HEK293 (cell line): ENCODE measurements at regions not wholly inside any gene's neighbourhood (a gene's known extent, or its start where the extent isn't known, plus 50 kb on each side); places are given as distances from the start of the nearest gene placed in this dataset.

ENCODE experiments used
- CTCF ChIA-PET: fragments of 350-600 bp; formaldehyde crosslinking; extraction: SDS; loops from one replicate; lab custom pipeline; 2021; ENCODE audit warnings: antibody characterized with exemption; lab: Yijun Ruan, JAX
- POLR2A ChIA-PET: fragments of 300-600 bp; formaldehyde crosslinking; extraction: SDS; loops from one replicate; lab custom pipeline; 2020; ENCODE audit warnings: antibody characterized with exemption, inconsistent platforms; lab: Yijun Ruan, JAX
- H3K27ac ChIP-seq: fragments of 200-500 bp; sonication (Bioruptor generic); 2 replicates; pipeline ENCODE4 v1.5.1; 2014; ENCODE audit warnings: low read depth, low read length, control low read depth, inconsistent platforms; ENCODE audit errors: extremely low read depth
- H3K36me3 ChIP-seq, 2 experiments: fragments of 200-500 bp in 1 of 2; sonication (Bioruptor generic) in 1 of 2; 1 replicate in 1 of 2; 2 replicates in 1 of 2; pipeline ENCODE4 v1.5.1; 2014 to 2017; ENCODE audit warnings: inconsistent platforms in 2 of 2, low read length in 2 of 2; ENCODE audit not compliant: control insufficient read depth in 2 of 2, insufficient read depth in 1 of 2
- H3K4me1 ChIP-seq: fragments of 200-500 bp; sonication (Bioruptor generic); 2 replicates; pipeline ENCODE4 v1.5.1; 2014; ENCODE audit warnings: mild to moderate bottlenecking, low read length, inconsistent platforms; ENCODE audit not compliant: control insufficient read depth, insufficient read depth
- H3K4me3 ChIP-seq: 2 replicates; pipeline ENCODE4 v1.5.1; 2011; ENCODE audit warnings: low read depth, mild to moderate bottlenecking, control low read depth, low read length, moderate library complexity
- H3K9me3 ChIP-seq: fragments of 200-500 bp; sonication (Bioruptor generic); 2 replicates; pipeline ENCODE4 v1.5.1; 2014; ENCODE audit warnings: low read depth, low read length, inconsistent platforms; ENCODE audit not compliant: control insufficient read depth, insufficient read depth
- BCL11B ChIP-seq: fragments of 450-650 bp; formaldehyde crosslinking; IDR thresholded peaks from 2 replicates; pipeline ENCODE4 v1.5.1; 2016; ENCODE audit warnings: low read depth, missing biosample characterization, missing genetic modification characterization
- CTCF ChIP-seq: fragments of 450-650 bp; formaldehyde crosslinking; IDR thresholded peaks from 2 replicates; pipeline ENCODE4 v1.5.1; 2016; ENCODE audit warnings: missing biosample characterization, missing genetic modification characterization
- HOXA7 ChIP-seq: sonication (generic); formaldehyde crosslinking; IDR thresholded peaks from 2 replicates; pipeline ENCODE4 v1.8.1; 2022; ENCODE audit warnings: missing genetic modification reagents, borderline replicate concordance
- SP7 ChIP-seq: fragments of 450-650 bp; formaldehyde crosslinking; IDR thresholded peaks from 2 replicates; pipeline ENCODE4 v1.5.1; 2016; ENCODE audit warnings: missing biosample characterization, missing genetic modification characterization
- TCF7L2 ChIP-seq: IDR thresholded peaks from 2 replicates; pipeline ENCODE4 v1.6.1; 2011; ENCODE audit warnings: low read depth, mild to moderate bottlenecking, inconsistent platforms, low read length, moderate library complexity, borderline replicate concordance
- ZNF114 ChIP-seq: fragments of 450-650 bp; formaldehyde crosslinking; IDR thresholded peaks from 2 replicates; pipeline ENCODE4 v1.5.0; 2017; ENCODE audit warnings: missing biosample characterization, missing genetic modification characterization
- ZNF133 ChIP-seq: fragments of 450-650 bp; formaldehyde crosslinking; IDR thresholded peaks from 2 replicates; pipeline ENCODE4 v1.5.1; 2016; ENCODE audit warnings: missing biosample characterization, missing genetic modification characterization
- ZNF311 ChIP-seq: fragments of 450-650 bp; formaldehyde crosslinking; IDR thresholded peaks from 2 replicates; pipeline ENCODE4 v1.5.1; 2017; ENCODE audit warnings: missing biosample characterization, missing genetic modification characterization, borderline replicate concordance
- ZNF664 ChIP-seq: fragments of 450-650 bp; formaldehyde crosslinking; IDR thresholded peaks from 2 replicates; pipeline ENCODE4 v1.5.1; 2016; ENCODE audit warnings: missing biosample characterization, missing genetic modification characterization
- ZNF791 ChIP-seq: fragments of 450-650 bp; formaldehyde crosslinking; IDR thresholded peaks from 2 replicates; pipeline ENCODE4 v1.5.1; 2016; ENCODE audit warnings: missing biosample characterization, missing genetic modification characterization
- TF ChIP-seq, protein P1 (sequence below): fragments of 450-650 bp; formaldehyde crosslinking; IDR thresholded peaks from 2 replicates; pipeline ENCODE4 v1.5.1; 2016; ENCODE audit warnings: missing biosample characterization, missing genetic modification characterization
- TF ChIP-seq, protein P2 (sequence below): fragments of 450-650 bp; formaldehyde crosslinking; IDR thresholded peaks from 2 replicates; pipeline ENCODE4 v1.5.1; 2016; ENCODE audit warnings: missing biosample characterization, missing genetic modification characterization

DNA sequence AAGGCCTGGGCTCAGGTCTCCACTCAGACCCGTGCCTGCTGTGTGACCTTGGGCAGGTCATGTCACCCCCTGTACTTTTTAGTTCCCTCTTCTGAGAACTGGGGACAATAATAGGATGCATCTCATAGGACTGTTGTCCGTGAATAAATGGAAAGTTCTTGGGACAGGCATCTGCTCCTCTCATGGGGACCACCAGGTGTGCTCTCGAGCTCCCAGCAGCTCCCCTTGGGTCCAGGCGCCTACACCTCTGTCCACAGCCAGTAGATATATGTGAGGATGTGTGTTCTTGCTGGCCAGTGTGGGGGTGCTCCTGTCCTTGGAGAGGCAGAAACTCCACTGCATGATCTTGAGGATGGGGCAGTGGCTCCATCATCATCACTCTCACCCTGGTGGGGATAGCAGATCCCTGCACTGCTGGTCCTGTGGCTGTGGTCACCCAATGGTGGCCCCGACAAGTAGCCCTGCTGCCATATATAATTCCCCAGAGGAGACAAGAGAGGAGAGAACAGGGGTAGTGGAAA lies 257.6 kb upstream of the TLE3 start:
- ChIA-PET POLR2A (interaction anchor here (0.6 to 1.3 kb wide), 2 partner anchors 254 to 256 kb away, joined by 3 to 4 read pairs; no protein-coding TSS in a partner anchor), CTCF (interaction anchor here (0.7 to 2.0 kb wide), 7 partner anchors 9 to 206 kb away, joined by 3 to 15 read pairs (median 4); no protein-coding TSS in a partner anchor)
- Histone ChIP-seq H3K4me3 (no peak overlapping the region), H3K27ac (no peak overlapping the region), H3K4me1 (no peaks in the 10 kb centered on the region), H3K36me3 (no peaks in the 10 kb centered on the region), H3K9me3 (no peaks in the 10 kb centered on the region)
- TF ChIP-seq ZNF664 = no peak
- peak; percentile 41; the same call in 1 of the 2 replicates for TF ChIP-seq CTCF (tag by site-specific recombination)

- CTCF ChIA-PET = interaction anchor here (0.6 to 2.0 kb wide), 7 partner anchors 9 to 198 kb away, joined by 3 to 15 read pairs (median 4); no protein-coding TSS in a partner anchor
- no peaks in the 10 kb centered on the region for H3K9me3 ChIP-seq
- H3K4me3 ChIP-seq = no peak overlapping the region
- no peaks in the 10 kb centered on the region for H3K4me1 ChIP-seq
- no peak for TF ChIP-seq TCF7L2
- no peak for TF ChIP-seq ZNF791 (tag by site-specific recombination)
- TF ChIP-seq BCL11B (tag by site-specific recombination) = no peak
- TF ChIP-seq, protein P1, sequence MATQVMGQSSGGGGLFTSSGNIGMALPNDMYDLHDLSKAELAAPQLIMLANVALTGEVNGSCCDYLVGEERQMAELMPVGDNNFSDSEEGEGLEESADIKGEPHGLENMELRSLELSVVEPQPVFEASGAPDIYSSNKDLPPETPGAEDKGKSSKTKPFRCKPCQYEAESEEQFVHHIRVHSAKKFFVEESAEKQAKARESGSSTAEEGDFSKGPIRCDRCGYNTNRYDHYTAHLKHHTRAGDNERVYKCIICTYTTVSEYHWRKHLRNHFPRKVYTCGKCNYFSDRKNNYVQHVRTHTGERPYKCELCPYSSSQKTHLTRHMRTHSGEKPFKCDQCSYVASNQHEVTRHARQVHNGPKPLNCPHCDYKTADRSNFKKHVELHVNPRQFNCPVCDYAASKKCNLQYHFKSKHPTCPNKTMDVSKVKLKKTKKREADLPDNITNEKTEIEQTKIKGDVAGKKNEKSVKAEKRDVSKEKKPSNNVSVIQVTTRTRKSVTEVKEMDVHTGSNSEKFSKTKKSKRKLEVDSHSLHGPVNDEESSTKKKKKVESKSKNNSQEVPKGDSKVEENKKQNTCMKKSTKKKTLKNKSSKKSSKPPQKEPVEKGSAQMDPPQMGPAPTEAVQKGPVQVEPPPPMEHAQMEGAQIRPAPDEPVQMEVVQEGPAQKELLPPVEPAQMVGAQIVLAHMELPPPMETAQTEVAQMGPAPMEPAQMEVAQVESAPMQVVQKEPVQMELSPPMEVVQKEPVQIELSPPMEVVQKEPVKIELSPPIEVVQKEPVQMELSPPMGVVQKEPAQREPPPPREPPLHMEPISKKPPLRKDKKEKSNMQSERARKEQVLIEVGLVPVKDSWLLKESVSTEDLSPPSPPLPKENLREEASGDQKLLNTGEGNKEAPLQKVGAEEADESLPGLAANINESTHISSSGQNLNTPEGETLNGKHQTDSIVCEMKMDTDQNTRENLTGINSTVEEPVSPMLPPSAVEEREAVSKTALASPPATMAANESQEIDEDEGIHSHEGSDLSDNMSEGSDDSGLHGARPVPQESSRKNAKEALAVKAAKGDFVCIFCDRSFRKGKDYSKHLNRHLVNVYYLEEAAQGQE (tag by site-specific recombination) = no peak
- TF ChIP-seq, protein P2, sequence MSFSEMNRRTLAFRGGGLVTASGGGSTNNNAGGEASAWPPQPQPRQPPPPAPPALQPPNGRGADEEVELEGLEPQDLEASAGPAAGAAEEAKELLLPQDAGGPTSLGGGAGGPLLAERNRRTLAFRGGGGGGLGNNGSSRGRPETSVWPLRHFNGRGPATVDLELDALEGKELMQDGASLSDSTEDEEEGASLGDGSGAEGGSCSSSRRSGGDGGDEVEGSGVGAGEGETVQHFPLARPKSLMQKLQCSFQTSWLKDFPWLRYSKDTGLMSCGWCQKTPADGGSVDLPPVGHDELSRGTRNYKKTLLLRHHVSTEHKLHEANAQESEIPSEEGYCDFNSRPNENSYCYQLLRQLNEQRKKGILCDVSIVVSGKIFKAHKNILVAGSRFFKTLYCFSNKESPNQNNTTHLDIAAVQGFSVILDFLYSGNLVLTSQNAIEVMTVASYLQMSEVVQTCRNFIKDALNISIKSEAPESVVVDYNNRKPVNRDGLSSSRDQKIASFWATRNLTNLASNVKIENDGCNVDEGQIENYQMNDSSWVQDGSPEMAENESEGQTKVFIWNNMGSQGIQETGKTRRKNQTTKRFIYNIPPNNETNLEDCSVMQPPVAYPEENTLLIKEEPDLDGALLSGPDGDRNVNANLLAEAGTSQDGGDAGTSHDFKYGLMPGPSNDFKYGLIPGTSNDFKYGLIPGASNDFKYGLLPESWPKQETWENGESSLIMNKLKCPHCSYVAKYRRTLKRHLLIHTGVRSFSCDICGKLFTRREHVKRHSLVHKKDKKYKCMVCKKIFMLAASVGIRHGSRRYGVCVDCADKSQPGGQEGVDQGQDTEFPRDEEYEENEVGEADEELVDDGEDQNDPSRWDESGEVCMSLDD (tag by site-specific recombination) = no peak
- no peak for TF ChIP-seq ZNF114 (tag by site-specific recombination)
- TF ChIP-seq HOXA7 = no peak
- no peak for TF ChIP-seq ZNF311 (tag by site-specific recombination)
- TF ChIP-seq ZNF133 (tag by site-specific recombination) = no peak
- TF ChIP-seq SP7 = no peak
- TF ChIP-seq, all 188 proteins: peak for 0
- POLR2A ChIA-PET = interaction anchor here (1.3 kb wide), 1 partner anchor 255 kb away, joined by 4 read pairs; no protein-coding TSS in a partner anchor
- Histone ChIP-seq H3K36me3 (no peaks in the 10 kb centered on the region), H3K27ac (no peak overlapping the region)
Measured at GRCh38 chr15:70354346-70354905, 256.7 kb upstream of the TLE3 start.
